ENCODE measurements at regions not wholly inside any gene's neighbourhood (a gene's known extent, or its start where the extent isn't known, plus 50 kb on each side); places are given as distances from the start of the nearest gene placed in this dataset.

DNA sequence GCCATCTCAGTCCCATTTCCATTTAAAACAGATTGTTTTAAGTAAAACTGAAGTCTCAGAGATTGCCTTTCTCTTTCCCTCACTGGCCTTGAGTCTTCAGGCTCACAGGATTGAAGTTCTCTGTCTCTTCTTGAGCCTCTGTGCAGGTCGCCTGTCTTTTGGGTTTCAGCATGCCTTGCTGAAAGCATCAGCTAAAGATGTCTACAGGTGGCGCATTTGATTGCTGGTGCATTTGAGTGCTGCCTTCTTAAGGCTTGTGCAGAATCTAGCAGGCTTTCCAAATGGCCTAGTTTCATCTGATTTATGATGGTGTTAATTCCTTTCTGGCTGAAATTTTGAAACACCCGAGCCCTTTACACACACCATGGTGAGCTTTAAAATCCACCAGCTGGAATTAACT lies 1062.2 kb upstream of the FBXO33 start:
- TF ChIP-seq, protein P1, sequence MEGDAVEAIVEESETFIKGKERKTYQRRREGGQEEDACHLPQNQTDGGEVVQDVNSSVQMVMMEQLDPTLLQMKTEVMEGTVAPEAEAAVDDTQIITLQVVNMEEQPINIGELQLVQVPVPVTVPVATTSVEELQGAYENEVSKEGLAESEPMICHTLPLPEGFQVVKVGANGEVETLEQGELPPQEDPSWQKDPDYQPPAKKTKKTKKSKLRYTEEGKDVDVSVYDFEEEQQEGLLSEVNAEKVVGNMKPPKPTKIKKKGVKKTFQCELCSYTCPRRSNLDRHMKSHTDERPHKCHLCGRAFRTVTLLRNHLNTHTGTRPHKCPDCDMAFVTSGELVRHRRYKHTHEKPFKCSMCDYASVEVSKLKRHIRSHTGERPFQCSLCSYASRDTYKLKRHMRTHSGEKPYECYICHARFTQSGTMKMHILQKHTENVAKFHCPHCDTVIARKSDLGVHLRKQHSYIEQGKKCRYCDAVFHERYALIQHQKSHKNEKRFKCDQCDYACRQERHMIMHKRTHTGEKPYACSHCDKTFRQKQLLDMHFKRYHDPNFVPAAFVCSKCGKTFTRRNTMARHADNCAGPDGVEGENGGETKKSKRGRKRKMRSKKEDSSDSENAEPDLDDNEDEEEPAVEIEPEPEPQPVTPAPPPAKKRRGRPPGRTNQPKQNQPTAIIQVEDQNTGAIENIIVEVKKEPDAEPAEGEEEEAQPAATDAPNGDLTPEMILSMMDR (IDR thresholded peaks at IDR 0.05) = no peak
- TF ChIP-seq ZFX (IDR thresholded peaks at IDR 0.05; ENCODE audit: borderline replicate concordance) = no peak

Measured in 22Rv1 (cell line).